SK-N-SH (cell line): ENCODE measurements at regions not wholly inside any gene's neighbourhood (a gene's known extent, or its start where the extent isn't known, plus 50 kb on each side); places are given as distances from the start of the nearest gene placed in this dataset.

Experiments
- CTCF ChIP-seq: fragments of 200-600 bp; sonication (generic); IDR thresholded peaks from 2 replicates; pipeline ENCODE4 v1.6.1; 2017; ENCODE audit warnings: antibody characterized with exemption, mild to moderate bottlenecking, moderate library complexity
- SIN3A ChIP-seq: IDR thresholded peaks from 2 replicates; pipeline ENCODE4 v1.6.1; 2012; ENCODE audit warnings: low read depth, mild to moderate bottlenecking, low read length, moderate library complexity, borderline replicate concordance

GRCh38 chr18:78898066-78898465, 81.6 kb upstream of the SALL3 start:
- no peak for TF ChIP-seq CTCF
- no peak for TF ChIP-seq SIN3A
